Skeletal muscle tissue (tissue), 3 donors: ENCODE measurements at regions not wholly inside any gene's neighbourhood (a gene's known extent, or its start where the extent isn't known, plus 50 kb on each side); places are given as distances from the start of the nearest gene placed in this dataset.

Experiments used
- H3K27ac ChIP-seq: one replicate; pipeline ENCODE4 v1.7.0; 2013; ENCODE audit warnings: mild to moderate bottlenecking, low read depth, low read length, inconsistent platforms
- H3K27me3 ChIP-seq, 3 donors: one replicate each; pipeline ENCODE4 v1.7.0; 2013; ENCODE audit warnings: low read length in 3 of 3; ENCODE audit not compliant: control insufficient read depth in 3 of 3, insufficient read depth in 3 of 3
- H3K36me3 ChIP-seq, 3 donors: one replicate each; pipeline ENCODE4 v1.7.0; 2013; ENCODE audit warnings: low read length in 3 of 3; ENCODE audit not compliant: control insufficient read depth in 3 of 3, insufficient read depth in 3 of 3
- H3K4me1 ChIP-seq, 3 donors: one replicate each; pipeline ENCODE4 v1.7.0; 2013; ENCODE audit warnings: low read length in 3 of 3, mild to moderate bottlenecking in 3 of 3; ENCODE audit not compliant: control insufficient read depth in 3 of 3, insufficient read depth in 3 of 3
- H3K4me3 ChIP-seq, 3 donors: one replicate each; pipeline ENCODE4 v1.7.0; 2013; ENCODE audit warnings: low read length in 3 of 3
- H3K9ac ChIP-seq, 3 donors: one replicate each; pipeline ENCODE4 v1.7.0; 2013; ENCODE audit warnings: low read length in 3 of 3, mild to moderate bottlenecking in 3 of 3, moderate library complexity in 2 of 3, low read depth in 1 of 3
- H3K9me3 ChIP-seq, 3 donors: one replicate each; pipeline ENCODE4 v1.7.0; 2013; ENCODE audit warnings: low read length in 3 of 3; ENCODE audit not compliant: control insufficient read depth in 3 of 3
- donor health status: Osteomylitis.

GRCh38 chr9:1469996-1470395, 419.8 kb downstream of the DMRT2 start:
- Histone ChIP-seq H3K4me1 (no peaks in the 10 kb centered on the region), H3K9me3 (no peaks in the 10 kb centered on the region), H3K27ac (no peak overlapping the region), H3K27me3 (no peaks in the 10 kb centered on the region), H3K4me3 (no peak overlapping the region), H3K36me3 (no peaks in the 10 kb centered on the region), H3K9ac (no peak overlapping the region)

- Histone ChIP-seq H3K36me3 (no peaks in the 10 kb centered on the region), H3K27ac (no peak overlapping the region), H3K4me3 (no peak overlapping the region), H3K4me1 (no peaks in the 10 kb centered on the region), H3K27me3 (no peaks in the 10 kb centered on the region), H3K9me3 (no peaks in the 10 kb centered on the region), H3K9ac (no peak overlapping the region)
Measured at GRCh38 chr9:1473956-1474634, 423.9 kb downstream of the DMRT2 start.

GRCh38 chr9:1474671-1475070, 424.5 kb downstream of the DMRT2 start:
- Histone ChIP-seq H3K4me1 (no peaks in the 10 kb centered on the region), H3K36me3 (no peaks in the 10 kb centered on the region), H3K4me3 (no peak overlapping the region), H3K27me3 (no peaks in the 10 kb centered on the region), H3K9ac (no peak overlapping the region), H3K9me3 (no peaks in the 10 kb centered on the region), H3K27ac (no peak overlapping the region)

- no peaks in the 10 kb centered on the region for H3K27me3 ChIP-seq
- no peaks in the 10 kb centered on the region for H3K36me3 ChIP-seq
- H3K4me1 ChIP-seq, result no peaks in the 10 kb centered on the region
- no peak overlapping the region for H3K4me3 ChIP-seq
- no peak overlapping the region for H3K9ac ChIP-seq
- no peaks in the 10 kb centered on the region for H3K9me3 ChIP-seq
- no peak overlapping the region for H3K27ac ChIP-seq
Measured at GRCh38 chr9:1490341-1491232, 440.4 kb downstream of the DMRT2 start.

- no peak overlapping the region for H3K9ac ChIP-seq
- H3K27me3 ChIP-seq, result no peaks in the 10 kb centered on the region
- H3K9me3 ChIP-seq, result no peaks in the 10 kb centered on the region
- H3K36me3 ChIP-seq, result no peaks in the 10 kb centered on the region
- no peak overlapping the region for H3K4me3 ChIP-seq
- no peak overlapping the region for H3K27ac ChIP-seq
- H3K4me1 ChIP-seq, result no peaks in the 10 kb centered on the region
Measured at GRCh38 chr9:1492156-1492555, 442.0 kb downstream of the DMRT2 start.

GRCh38 chr9:1495282-1496030, 445.3 kb downstream of the DMRT2 start:
- no peaks in the 10 kb centered on the region for H3K9me3 ChIP-seq
- H3K9ac ChIP-seq, result no peak overlapping the region
- no peaks in the 10 kb centered on the region for H3K4me1 ChIP-seq
- no peak overlapping the region for H3K4me3 ChIP-seq
- no peaks in the 10 kb centered on the region for H3K36me3 ChIP-seq
- H3K27ac ChIP-seq, result no peak overlapping the region
- H3K27me3 ChIP-seq, result no peaks in the 10 kb centered on the region

GRCh38 chr9:1505489-1505888, 455.3 kb downstream of the DMRT2 start:
- Histone ChIP-seq H3K36me3 (no peaks in the 10 kb centered on the region), H3K27ac (no peak overlapping the region), H3K9me3 (no peaks in the 10 kb centered on the region), H3K27me3 (no peaks in the 10 kb centered on the region), H3K4me3 (no peak overlapping the region), H3K9ac (no peak overlapping the region), H3K4me1 (no peaks in the 10 kb centered on the region)

- no peak overlapping the region for H3K9ac ChIP-seq
- no peaks in the 10 kb centered on the region for H3K36me3 ChIP-seq
- no peak overlapping the region for H3K27ac ChIP-seq
- no peaks in the 10 kb centered on the region for H3K9me3 ChIP-seq
- H3K4me1 ChIP-seq, result no peaks in the 10 kb centered on the region
- H3K4me3 ChIP-seq, result no peak overlapping the region
- H3K27me3 ChIP-seq, result no peaks in the 10 kb centered on the region
Measured at GRCh38 chr9:1510712-1511111, 460.6 kb downstream of the DMRT2 start.

- Histone ChIP-seq H3K36me3 (no peaks in the 10 kb centered on the region), H3K27ac (no peak overlapping the region), H3K4me1 (no peaks in the 10 kb centered on the region), H3K4me3 (no peak overlapping the region), H3K27me3 (no peaks in the 10 kb centered on the region), H3K9ac (no peak overlapping the region), H3K9me3 (no peaks in the 10 kb centered on the region)
Measured at GRCh38 chr9:1513105-1513504, 462.9 kb downstream of the DMRT2 start.

GRCh38 chr9:1514250-1514649, 464.1 kb downstream of the DMRT2 start:
- no peaks in the 10 kb centered on the region for H3K4me1 ChIP-seq
- no peak overlapping the region for H3K9ac ChIP-seq
- H3K9me3 ChIP-seq, result no peaks in the 10 kb centered on the region
- no peaks in the 10 kb centered on the region for H3K36me3 ChIP-seq
- no peak overlapping the region for H3K27ac ChIP-seq
- H3K27me3 ChIP-seq, result no peaks in the 10 kb centered on the region
- H3K4me3 ChIP-seq, result no peak overlapping the region
